ENCODE measurements at regions not wholly inside any gene's neighbourhood (a gene's known extent, or its start where the extent isn't known, plus 50 kb on each side); places are given as distances from the start of the nearest gene placed in this dataset.
A peak's percentile ranks its signal among the peaks of the same experiment; 100 is the strongest.

DNA sequence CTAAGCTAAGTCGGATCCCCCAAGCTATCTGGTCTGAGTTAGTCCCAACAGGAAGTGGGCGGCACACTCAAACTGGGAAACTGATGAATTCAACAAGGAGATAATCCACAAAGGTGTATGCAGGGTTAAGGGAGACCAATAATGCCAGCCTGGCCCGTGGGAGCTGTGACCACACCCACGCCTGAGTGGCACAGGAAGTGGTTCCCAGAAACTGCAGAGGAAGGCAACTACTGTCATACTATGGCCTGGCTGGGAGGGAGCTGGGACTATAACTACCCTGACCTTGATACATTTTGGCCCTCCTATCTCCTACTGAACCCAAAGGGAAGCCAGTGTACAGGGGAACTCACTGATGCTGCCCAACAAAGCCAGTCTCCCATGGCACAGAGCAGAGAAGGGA lies 85.5 kb upstream of the TDRD3 start:
- TF ChIP-seq, protein P1, sequence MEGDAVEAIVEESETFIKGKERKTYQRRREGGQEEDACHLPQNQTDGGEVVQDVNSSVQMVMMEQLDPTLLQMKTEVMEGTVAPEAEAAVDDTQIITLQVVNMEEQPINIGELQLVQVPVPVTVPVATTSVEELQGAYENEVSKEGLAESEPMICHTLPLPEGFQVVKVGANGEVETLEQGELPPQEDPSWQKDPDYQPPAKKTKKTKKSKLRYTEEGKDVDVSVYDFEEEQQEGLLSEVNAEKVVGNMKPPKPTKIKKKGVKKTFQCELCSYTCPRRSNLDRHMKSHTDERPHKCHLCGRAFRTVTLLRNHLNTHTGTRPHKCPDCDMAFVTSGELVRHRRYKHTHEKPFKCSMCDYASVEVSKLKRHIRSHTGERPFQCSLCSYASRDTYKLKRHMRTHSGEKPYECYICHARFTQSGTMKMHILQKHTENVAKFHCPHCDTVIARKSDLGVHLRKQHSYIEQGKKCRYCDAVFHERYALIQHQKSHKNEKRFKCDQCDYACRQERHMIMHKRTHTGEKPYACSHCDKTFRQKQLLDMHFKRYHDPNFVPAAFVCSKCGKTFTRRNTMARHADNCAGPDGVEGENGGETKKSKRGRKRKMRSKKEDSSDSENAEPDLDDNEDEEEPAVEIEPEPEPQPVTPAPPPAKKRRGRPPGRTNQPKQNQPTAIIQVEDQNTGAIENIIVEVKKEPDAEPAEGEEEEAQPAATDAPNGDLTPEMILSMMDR (IDR thresholded peaks at IDR 0.05; ENCODE audit: unreplicated experiment) = no peak
- Mint-ChIP-seq H3K9me3 (ENCODE audit: unreplicated experiment) (peaks cover 4% of the 10 kb centered on the region), H3K27me3 (ENCODE audit: unreplicated experiment) (peaks cover 11% of the 10 kb centered on the region)

DNA sequence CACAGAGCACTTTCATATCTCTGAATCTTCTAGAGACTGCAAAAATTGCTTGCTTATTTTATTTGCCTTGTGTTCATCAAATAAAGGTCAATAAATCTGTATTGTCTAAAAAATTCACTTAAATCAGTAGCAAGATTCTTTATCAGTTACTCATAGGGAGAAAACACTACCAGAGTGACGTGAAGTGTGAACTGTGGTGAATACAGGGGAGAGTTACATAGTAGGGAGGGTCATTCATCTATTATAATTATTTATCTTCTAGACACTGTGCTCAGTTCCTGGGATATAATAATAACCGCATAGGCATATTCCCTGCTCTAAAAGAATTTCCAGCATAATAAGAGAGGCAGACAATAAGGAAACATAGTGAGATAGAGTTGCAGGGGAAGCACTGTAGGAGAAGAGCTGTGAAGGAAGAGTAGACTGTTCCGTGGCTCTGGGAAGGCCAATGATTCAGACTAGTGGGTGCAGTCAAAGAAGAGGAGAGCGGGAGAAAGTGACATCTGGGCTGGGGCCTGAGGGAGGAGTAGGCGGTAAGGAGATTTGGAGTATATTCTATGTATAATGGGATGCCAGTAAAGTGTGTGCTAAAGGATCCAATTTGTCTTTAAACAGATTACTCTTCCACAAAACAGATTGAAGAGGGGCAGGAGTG lies 84.0 kb upstream of the TDRD3 start:
- Mint-ChIP-seq H3K4me3 (ENCODE audit: unreplicated experiment) (no peak overlapping the region), H3K27ac (ENCODE audit: unreplicated experiment) (no peak overlapping the region), H3K4me1 (ENCODE audit: unreplicated experiment) (peaks cover 34% of the 10 kb centered on the region), H3K9me3 (ENCODE audit: unreplicated experiment) (no peaks in the 10 kb centered on the region), H3K27me3 (ENCODE audit: unreplicated experiment) (peaks cover 3% of the 10 kb centered on the region), H3K36me3 (ENCODE audit: low read depth, unreplicated experiment) (no peaks in the 10 kb centered on the region)
- DNase-seq (ENCODE audit: low spot score) = no peak
- TF ChIP-seq, protein P1 (IDR thresholded peaks at IDR 0.05; ENCODE audit: unreplicated experiment) = no peak

More for the DNA sequence above, 85.5 kb upstream of the TDRD3 start:
- no peaks in the 10 kb centered on the region for H3K36me3 Mint-ChIP-seq (ENCODE audit: low read depth, unreplicated experiment)
- no peak for DNase-seq (ENCODE audit: low spot score)
- H3K27ac Mint-ChIP-seq (ENCODE audit: unreplicated experiment) = no peak overlapping the region
- peaks cover 28% of the 10 kb centered on the region for H3K4me1 Mint-ChIP-seq (ENCODE audit: unreplicated experiment)
- H3K4me3 Mint-ChIP-seq (ENCODE audit: unreplicated experiment) = no peak overlapping the region

- Mint-ChIP-seq H3K27ac (ENCODE audit: unreplicated experiment) (peak overlapping the region; percentile 61), H3K27me3 (ENCODE audit: unreplicated experiment) (no peaks in the 10 kb centered on the region), H3K9me3 (ENCODE audit: unreplicated experiment) (no peaks in the 10 kb centered on the region), H3K4me1 (ENCODE audit: unreplicated experiment) (peaks cover 15% of the 10 kb centered on the region), H3K4me3 (ENCODE audit: unreplicated experiment) (no peak overlapping the region), H3K36me3 (ENCODE audit: low read depth, unreplicated experiment) (no peaks in the 10 kb centered on the region)
- TF ChIP-seq, protein P1 (IDR thresholded peaks at IDR 0.05; ENCODE audit: unreplicated experiment) = no peak
- peak; percentile 8 for DNase-seq (ENCODE audit: low spot score)
These were observed 78.8 kb upstream of the TDRD3 start for GRCh38 chr13:60318186-60318585.

GRCh38 chr13:60324131-60324530 lies 72.9 kb upstream of the TDRD3 start:
- no peaks in the 10 kb centered on the region for H3K27me3 Mint-ChIP-seq (ENCODE audit: unreplicated experiment)
- TF ChIP-seq, protein P1 (IDR thresholded peaks at IDR 0.05; ENCODE audit: unreplicated experiment) = no peak
- no peaks in the 10 kb centered on the region for H3K9me3 Mint-ChIP-seq (ENCODE audit: unreplicated experiment)
- no peak overlapping the region for H3K4me3 Mint-ChIP-seq (ENCODE audit: unreplicated experiment)
- no peak for DNase-seq (ENCODE audit: low spot score)
- H3K36me3 Mint-ChIP-seq (ENCODE audit: low read depth, unreplicated experiment) = no peaks in the 10 kb centered on the region
- H3K4me1 Mint-ChIP-seq (ENCODE audit: unreplicated experiment) = peaks cover 3% of the 10 kb centered on the region
- H3K27ac Mint-ChIP-seq (ENCODE audit: unreplicated experiment) = no peak overlapping the region

GRCh38 chr13:60326273-60326672 lies 70.7 kb upstream of the TDRD3 start:
- TF ChIP-seq, protein P1 (IDR thresholded peaks at IDR 0.05; ENCODE audit: unreplicated experiment) = peak; percentile 21
- DNase-seq (ENCODE audit: low spot score) = no peak
- H3K27me3 Mint-ChIP-seq (ENCODE audit: unreplicated experiment) = no peaks in the 10 kb centered on the region
- H3K4me1 Mint-ChIP-seq (ENCODE audit: unreplicated experiment) = peaks cover 9% of the 10 kb centered on the region
- no peaks in the 10 kb centered on the region for H3K36me3 Mint-ChIP-seq (ENCODE audit: low read depth, unreplicated experiment)
- H3K4me3 Mint-ChIP-seq (ENCODE audit: unreplicated experiment) = no peak overlapping the region
- H3K9me3 Mint-ChIP-seq (ENCODE audit: unreplicated experiment) = no peaks in the 10 kb centered on the region
- no peak overlapping the region for H3K27ac Mint-ChIP-seq (ENCODE audit: unreplicated experiment)

Measured in endothelial cell (in vitro differentiated cells).